NCI-H69 (cell line): ENCODE measurements at regions not wholly inside any gene's neighbourhood (a gene's known extent, or its start where the extent isn't known, plus 50 kb on each side); places are given as distances from the start of the nearest gene placed in this dataset.
"Not testable (repeated sequence)": the region's sequence is repeated elsewhere in the genome, so short reads cannot be mapped to it uniquely, and the experiment has no call there.

ENCODE experiments used
- DNase-seq: peaks from one replicate; lab custom pipeline; 2025; lab: John Stamatoyannopoulos, UW

DNA sequence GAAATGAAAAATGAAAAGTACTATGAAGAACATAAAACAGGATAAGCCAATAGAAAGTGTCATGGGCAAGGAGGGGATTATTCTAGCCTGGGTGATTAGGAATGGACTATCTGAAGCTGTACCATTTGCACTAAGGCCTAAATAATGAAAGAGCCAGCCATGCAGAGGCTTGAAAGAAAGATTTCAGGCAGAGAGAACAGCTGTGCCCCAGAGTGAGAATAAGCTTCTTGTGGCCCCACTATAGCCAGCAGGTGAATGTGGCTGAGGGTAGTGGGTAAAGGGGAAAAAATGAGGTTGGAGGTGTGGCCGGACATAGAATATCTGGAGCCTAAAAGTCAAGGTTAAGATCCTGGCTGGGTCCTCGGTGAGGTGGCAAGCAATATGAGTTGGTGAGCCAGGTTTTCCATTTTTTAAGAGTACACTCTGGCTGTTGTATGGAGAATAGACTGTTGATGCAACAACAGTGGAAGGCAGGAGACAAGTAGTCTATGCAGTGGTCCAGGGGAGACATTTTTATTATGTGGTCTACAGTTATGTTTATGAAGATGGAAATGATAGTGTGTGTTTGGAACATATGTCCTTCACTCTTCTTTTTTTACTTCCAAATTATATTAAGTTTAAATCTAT, 135.2 kb upstream of the SETBP1 start:
- no peak for DNase-seq

GRCh38 chr18:44546954-44547353, 133.7 kb upstream of the SETBP1 start:
- no peak for DNase-seq

DNA sequence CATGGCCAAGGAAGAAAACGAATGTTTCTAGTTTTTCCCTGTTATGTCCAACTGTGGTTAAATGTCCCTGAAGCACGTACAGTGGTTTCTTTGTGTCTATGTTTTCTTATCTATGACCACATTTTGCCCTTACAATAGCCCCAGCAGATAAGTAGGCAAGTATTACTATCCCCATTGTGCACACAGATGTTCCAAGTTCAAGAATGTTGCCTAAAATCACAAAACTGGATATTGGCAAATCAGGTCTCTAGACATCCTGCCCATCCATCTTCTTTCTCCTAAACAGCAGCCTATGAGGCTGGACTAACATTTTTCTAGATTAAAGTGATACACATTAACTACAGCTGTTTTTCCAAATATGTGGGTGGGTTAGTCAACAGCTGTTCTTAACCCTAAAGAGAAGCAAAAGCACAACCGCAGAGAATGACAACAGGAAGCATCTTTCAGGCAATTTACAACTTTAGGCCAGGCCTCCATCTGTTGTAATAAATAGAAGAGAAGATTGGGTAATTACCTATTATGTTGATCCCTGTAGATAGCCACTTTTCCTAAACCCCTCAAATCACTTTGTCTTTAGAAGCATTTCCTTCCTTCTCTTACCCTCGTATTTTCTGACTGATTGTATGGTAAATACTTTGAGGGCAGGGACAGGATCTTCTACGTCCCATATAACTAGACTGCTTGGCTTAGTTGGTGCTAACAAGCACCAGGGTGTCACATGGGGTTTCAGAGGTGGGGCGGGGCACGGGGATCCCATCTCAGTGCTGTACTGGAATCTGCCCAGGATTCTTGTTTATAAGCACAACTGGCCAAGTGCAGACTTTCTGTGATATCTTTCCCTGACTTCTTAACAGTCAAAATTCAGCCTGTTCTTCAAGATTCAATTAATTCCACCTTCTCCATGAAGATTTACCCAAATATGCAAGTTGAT, 132.1 kb upstream of the SETBP1 start:
- DNase-seq: peak; percentile 81

DNA sequence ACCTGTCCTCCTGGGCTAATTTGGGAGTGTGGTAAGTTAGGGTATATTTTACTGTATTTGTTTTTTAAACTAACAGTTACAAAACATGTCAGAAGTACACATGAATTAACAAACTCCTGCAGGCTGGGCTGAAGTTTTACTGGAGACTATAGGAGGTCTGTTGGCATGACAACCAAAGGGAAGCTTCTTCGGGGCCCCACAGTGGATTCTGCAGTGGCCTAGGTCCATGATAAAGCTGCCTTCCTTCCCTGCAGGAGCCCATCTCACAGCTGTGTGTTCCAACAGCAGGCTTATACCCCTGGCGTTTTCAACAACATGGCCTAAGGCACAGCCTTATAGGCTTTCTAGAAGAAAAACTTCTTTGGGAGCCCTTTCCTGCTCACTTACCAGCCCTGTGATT, 128.0 kb upstream of the SETBP1 start:
- peak; percentile 48 for DNase-seq

DNA sequence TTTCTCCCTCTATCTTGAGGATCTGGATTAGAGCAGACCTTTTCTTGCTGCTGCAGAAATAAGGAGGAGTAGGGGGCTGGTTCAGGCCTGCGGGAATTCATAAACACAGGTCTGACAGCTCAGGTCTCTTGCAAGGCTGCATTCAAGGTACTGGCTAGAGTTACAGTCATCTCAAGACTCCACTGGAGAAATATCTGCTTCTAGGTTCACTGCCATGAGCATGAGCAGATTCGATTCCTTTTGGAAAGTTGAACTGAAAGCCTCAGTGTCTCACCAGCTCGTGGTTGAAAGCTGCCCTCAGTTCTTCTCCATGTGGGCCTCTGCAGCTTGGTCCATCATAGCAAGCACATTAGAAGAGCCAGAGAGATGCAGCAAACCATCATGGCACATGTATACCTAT, 124.4 kb upstream of the SETBP1 start:
- DNase-seq: no peak

DNA sequence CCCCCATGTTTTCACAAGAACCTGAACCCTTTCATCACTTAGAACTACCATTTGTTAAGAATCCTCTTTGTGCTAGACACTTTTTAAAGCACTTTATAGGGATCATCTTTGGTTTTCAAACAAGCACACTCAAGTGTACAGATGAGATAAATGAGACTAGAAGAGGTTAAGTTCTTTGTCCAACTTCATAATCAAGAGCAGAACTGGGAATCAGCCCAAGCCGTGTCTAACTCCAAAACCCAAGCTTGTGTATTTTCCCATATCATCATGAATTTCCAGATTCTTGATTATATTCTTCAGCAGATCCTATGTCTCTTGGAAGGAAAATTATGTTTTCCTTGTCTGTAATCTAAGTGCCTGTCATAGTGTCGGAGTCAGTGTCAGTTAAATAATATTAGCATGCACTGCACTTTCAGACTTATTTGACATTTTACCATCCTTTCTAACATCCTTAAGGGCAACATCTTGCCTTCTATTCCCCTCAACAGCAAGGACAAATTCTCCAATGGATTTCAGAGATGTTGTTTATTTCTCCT, 123.0 kb upstream of the SETBP1 start:
- no peak for DNase-seq

DNA sequence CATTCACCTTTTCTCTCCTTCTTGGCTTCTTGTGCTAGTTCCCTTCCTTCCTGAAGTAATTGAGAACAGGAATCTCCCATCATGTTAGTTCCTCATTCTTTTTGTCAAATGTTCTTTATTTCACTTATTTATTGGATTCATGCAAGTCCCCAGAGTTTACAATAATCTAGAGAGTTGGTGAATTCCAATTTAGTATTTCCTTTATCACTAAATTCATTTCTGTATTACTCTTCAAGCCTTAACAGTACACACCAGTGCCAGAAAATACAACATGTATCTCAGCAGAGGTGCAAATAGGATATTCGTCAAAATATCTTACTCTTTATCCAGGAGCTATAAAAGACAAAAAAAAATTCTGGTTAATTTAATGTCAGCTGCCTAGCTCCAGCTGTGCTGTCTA, 121.9 kb upstream of the SETBP1 start:
- no peak for DNase-seq

- no peak for DNase-seq
Measured at GRCh38 chr18:44562986-44563385, 117.7 kb upstream of the SETBP1 start.

- DNase-seq: no peak
Measured at GRCh38 chr18:44564922-44565321, 115.8 kb upstream of the SETBP1 start.

GRCh38 chr18:44568342-44568741, 112.3 kb upstream of the SETBP1 start:
- DNase-seq: no peak

GRCh38 chr18:44568986-44569385, 111.7 kb upstream of the SETBP1 start:
- no peak for DNase-seq

DNA sequence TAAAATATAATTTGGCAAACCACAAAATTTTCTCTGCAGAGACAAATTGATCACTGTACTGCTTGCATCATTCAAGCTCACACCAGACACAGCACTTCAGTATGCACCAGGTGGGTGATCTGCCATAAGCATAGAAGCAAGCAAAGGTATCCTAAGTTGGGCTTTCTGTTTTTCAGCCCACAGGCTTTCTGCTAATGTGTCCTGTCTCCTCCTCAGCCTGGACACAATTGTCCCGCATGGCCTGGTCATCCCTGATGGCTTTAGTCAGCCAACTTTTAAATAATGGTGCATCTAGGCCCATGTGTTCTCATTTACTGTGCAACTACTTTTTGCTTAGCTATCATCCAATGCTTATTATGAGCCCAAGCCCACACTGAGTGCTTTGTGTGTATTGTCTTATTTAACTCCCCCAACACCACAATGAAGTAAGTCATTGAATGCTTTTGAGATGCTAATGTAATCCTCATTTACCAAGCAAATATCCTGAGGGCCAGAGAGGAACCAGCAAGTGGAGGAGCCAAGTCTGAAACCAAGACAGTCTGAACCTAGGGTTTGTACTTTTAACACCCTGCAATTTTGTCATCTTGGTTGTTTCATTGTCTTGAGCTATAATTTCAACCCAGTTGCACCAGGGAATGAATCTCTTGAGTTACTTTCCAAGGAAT, 111.2 kb upstream of the SETBP1 start:
- DNase-seq: peak; percentile 46

DNA sequence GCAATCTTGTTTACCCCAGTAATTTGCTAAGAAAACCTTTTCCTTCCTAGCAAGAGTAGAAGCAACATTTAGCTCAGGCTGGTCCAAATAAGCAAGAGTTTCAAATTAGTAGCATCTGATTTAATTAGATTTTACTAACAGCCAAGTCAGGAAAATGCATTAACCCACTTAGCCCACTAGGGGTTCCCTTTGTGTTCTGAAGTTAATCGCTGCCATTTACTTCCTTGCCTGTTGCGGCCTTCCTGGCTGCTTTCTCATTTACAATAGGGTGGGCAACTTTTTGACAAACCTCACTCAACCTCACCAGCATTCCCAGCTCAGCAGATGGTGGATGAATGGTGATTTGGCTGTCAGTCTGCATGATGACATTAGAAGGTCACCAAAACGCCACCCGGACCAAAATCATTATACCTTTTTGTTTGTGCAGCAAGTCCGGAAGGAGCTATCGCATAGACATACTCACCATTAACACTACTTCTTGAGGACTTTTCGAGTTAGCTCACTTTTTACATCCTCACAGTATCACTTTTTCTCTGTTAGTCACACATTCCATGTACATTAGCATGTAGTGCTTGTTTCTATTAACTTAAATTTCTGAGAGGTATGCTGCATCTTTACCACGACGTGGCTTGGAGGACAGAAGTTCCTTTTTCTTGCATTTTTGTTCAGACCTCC, 101.5 kb upstream of the SETBP1 start:
- DNase-seq: peak; percentile 87

GRCh38 chr18:44579745-44580144, 100.9 kb upstream of the SETBP1 start:
- no peak for DNase-seq

DNA sequence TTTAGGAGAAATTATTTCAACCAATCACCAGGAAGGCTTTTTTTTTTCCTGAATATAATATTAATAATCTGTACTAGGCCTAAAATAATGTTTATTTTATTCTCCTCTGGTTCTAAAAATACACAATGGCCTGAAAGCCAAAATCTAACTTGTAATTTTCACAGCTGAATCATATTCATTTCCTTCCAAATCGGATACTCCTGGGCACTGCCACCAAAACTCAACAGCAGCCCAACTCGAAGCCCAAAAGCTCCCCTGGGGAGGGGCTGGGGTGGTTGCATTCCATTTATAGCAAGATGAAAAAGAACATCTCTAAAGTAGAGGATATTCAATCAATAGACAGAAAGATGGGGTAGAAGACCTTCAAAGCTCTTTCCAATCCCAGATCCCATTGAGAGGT, 100.5 kb upstream of the SETBP1 start:
- DNase-seq: no peak

DNA sequence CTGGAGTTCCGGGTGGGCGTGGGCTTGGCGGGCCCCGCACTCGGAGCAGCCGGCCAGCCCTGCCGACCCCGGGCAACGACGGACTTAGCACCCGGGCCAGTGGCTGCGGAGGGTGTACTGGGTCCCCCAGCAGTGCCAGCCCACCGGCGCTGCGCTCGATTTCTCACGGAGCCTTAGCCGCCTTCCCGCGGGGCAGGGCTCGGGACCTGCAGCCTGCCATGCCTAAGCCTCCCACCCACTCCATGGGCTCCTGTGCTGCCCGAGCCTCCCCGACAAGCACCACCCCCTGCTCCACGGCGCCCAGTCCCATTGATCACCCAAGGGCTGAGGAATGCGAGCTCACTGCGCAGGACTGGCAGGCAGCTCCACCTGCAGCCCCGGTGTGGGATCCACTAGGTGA, 99.9 kb upstream of the SETBP1 start:
- DNase-seq: not testable (repeated sequence)

GRCh38 chr18:44582456-44582855, 98.2 kb upstream of the SETBP1 start:
- no peak for DNase-seq

DNA sequence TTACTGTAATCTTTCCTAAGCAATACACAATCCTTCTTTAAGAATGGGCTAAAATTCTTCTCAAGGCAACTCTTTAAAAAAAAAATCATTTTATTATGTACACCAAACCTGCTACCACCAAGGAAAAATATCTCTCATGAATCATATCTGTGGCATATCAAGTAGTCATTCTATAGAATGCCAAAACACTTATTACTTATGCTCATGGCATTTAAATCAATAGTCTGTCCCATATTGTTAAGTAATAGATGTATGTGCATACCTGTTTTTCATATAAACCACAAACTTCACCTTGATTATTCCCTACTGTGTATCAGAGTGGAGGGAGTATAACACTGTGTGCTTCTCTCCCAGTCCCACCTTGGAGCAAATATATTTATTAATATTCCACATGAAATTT, 95.8 kb upstream of the SETBP1 start:
- no peak for DNase-seq

- no peak for DNase-seq
Measured at GRCh38 chr18:44586782-44587524, 93.7 kb upstream of the SETBP1 start.

DNA sequence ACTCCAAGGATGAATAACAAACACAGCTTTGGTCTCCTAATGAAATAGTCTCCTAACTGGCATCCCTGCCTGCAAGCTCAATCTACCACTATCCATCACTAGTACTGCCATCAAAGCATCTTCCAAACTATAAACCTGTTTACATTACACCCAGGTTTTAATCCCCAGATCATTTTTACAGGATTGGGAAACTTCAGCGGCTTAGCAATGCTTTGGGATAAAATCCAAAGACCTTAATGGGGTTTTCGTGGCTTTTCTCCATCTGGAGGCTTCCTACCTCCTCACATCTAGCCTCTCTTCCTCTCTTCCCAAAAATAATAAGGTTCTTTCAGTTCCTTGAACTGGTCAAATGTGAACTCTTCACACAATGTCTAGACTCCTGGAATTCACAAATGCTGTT, 92.2 kb upstream of the SETBP1 start:
- DNase-seq: no peak

- DNase-seq: no peak
Measured at GRCh38 chr18:44589693-44590355, 90.9 kb upstream of the SETBP1 start.
